OCI-LY1 (cell line): ENCODE measurements at regions not wholly inside any gene's neighbourhood (a gene's known extent, or its start where the extent isn't known, plus 50 kb on each side); places are given as distances from the start of the nearest gene placed in this dataset.
A peak's percentile ranks its signal among the peaks of the same experiment; 100 is the strongest.

ENCODE experiments used
- H2AFZ ChIP-seq: fragments of 200-600 bp; sonication (generic), shearing (Covaris generic); 2 replicates; pipeline ENCODE4 v1.6.0; 2014; ENCODE audit warnings: antibody characterized with exemption, mild to moderate bottlenecking, low read length
- H3F3A ChIP-seq: fragments of 200-600 bp; sonication (generic), shearing (Covaris generic); 2 replicates; pipeline ENCODE4 v1.6.0; 2014; ENCODE audit warnings: mild to moderate bottlenecking, antibody characterized with exemption, low read length, moderate library complexity; ENCODE audit not compliant: insufficient read depth
- H3K27ac ChIP-seq: fragments of 200-600 bp; sonication (generic); 2 replicates; pipeline ENCODE4 v1.5.1; 2014; ENCODE audit warnings: low read length, mixed run types, mild to moderate bottlenecking, low read depth; ENCODE audit not compliant: poor library complexity, severe bottlenecking
- H3K27me3 ChIP-seq: fragments of 200-600 bp; sonication (generic); 2 replicates; pipeline ENCODE4 v1.6.0; 2014; ENCODE audit warnings: antibody characterized with exemption, mild to moderate bottlenecking, low read length, moderate library complexity; ENCODE audit not compliant: insufficient read depth
- H3K36me3 ChIP-seq: fragments of 200-600 bp; sonication (generic); 2 replicates; pipeline ENCODE4 v1.6.1; 2014; ENCODE audit warnings: mild to moderate bottlenecking, antibody characterized with exemption, low read length, moderate library complexity, mixed read lengths; ENCODE audit not compliant: insufficient read depth
- H3K4me1 ChIP-seq: fragments of 200-600 bp; sonication (generic); 2 replicates; pipeline ENCODE4 v1.5.1; 2014; ENCODE audit warnings: mild to moderate bottlenecking, low read length, moderate library complexity; ENCODE audit not compliant: insufficient read depth, severe bottlenecking
- H3K4me2 ChIP-seq: fragments of 200-600 bp; sonication (generic), shearing (Covaris generic); 2 replicates; pipeline ENCODE4 v1.6.1; 2014; ENCODE audit warnings: low read length
- H3K4me3 ChIP-seq: fragments of 200-600 bp; sonication (generic); 2 replicates; pipeline ENCODE4 v1.5.1; 2014; ENCODE audit warnings: low read length, low read depth, mild to moderate bottlenecking, mixed read lengths; ENCODE audit not compliant: poor library complexity, severe bottlenecking
- H3K79me2 ChIP-seq: fragments of 200-600 bp; shearing (Covaris generic); 2 replicates; pipeline ENCODE4 v1.6.1; 2016; ENCODE audit warnings: mixed run types, low read length, mixed read lengths; ENCODE audit not compliant: insufficient read depth
- H3K9ac ChIP-seq: fragments of 200-600 bp; sonication (generic), shearing (Covaris generic); 2 replicates; pipeline ENCODE4 v1.6.1; 2014; ENCODE audit warnings: mild to moderate bottlenecking, low read length, mixed read lengths
- H3K9me2 ChIP-seq: fragments of 200-600 bp; sonication (generic), shearing (Covaris generic); 2 replicates; pipeline ENCODE4 v1.6.1; 2014; ENCODE audit warnings: low read depth, mild to moderate bottlenecking, low read length, mixed read lengths
- H3K9me3 ChIP-seq: fragments of 200-600 bp; shearing (Covaris generic); 2 replicates; pipeline ENCODE4 v1.6.1; 2014; ENCODE audit warnings: low read length, mixed read lengths
- H4K20me1 ChIP-seq: fragments of 200-600 bp; sonication (generic), shearing (Covaris generic); 2 replicates; pipeline ENCODE4 v1.6.0; 2016; ENCODE audit warnings: mild to moderate bottlenecking, low read length; ENCODE audit not compliant: insufficient read depth
- CTCF ChIP-seq: fragments of 200-600 bp; sonication (generic), shearing (Covaris generic); IDR thresholded peaks from 2 replicates; pipeline ENCODE4 v1.5.1; 2017; ENCODE audit warnings: mild to moderate bottlenecking, antibody characterized with exemption, low read length, moderate library complexity, mixed read lengths
- EZH2 ChIP-seq: fragments of 200-600 bp; sonication (generic), shearing (Covaris generic); IDR thresholded peaks from 2 replicates; pipeline ENCODE4 v1.8.0; 2017; ENCODE audit warnings: borderline replicate concordance, mixed run types, mild to moderate bottlenecking, antibody characterized with exemption, low read length, moderate library complexity, mixed read lengths

GRCh38 chr20:53832499-53832898 is 237.9 kb downstream of the BCAS1 start:
- H3K9me3 ChIP-seq, result peaks cover 4% of the 10 kb centered on the region; the same call in 1 of the 2 replicates
- 0 out of 2 replicates have a peak, but pooled peaks cover 4% of the 10 kb centered on the region for H3F3A ChIP-seq
- H3K79me2 ChIP-seq, result no peaks in the 10 kb centered on the region
- no peaks in the 10 kb centered on the region for H3K27me3 ChIP-seq
- H2AFZ ChIP-seq, result no peak overlapping the region
- no peaks in the 10 kb centered on the region for H4K20me1 ChIP-seq
- TF ChIP-seq CTCF (no peak), EZH2 (no peak)
- peaks cover 61% of the 10 kb centered on the region for H3K4me1 ChIP-seq
- no peak overlapping the region for H3K4me2 ChIP-seq
- no peaks in the 10 kb centered on the region; the same call in 1 of the 2 replicates for H3K36me3 ChIP-seq
- H3K27ac ChIP-seq, result no peak overlapping the region
- H3K4me3 ChIP-seq, result no peak overlapping the region
- no peak overlapping the region for H3K9ac ChIP-seq
- no peaks in the 10 kb centered on the region for H3K9me2 ChIP-seq

GRCh38 chr20:53831812-53832211 is 238.2 kb upstream of the ZNF217 start:
- Histone ChIP-seq H3K4me1 (peaks cover 68% of the 10 kb centered on the region), H3F3A (0 out of 2 replicates have a peak, but pooled peaks cover 4% of the 10 kb centered on the region)
- no peak for TF ChIP-seq EZH2

GRCh38 chr20:53831228-53831627 is 237.6 kb upstream of the ZNF217 start:
- no peak overlapping the region for H3K4me3 ChIP-seq
- H3F3A ChIP-seq, result no peaks in the 10 kb centered on the region
- no peaks in the 10 kb centered on the region; the same call in 1 of the 2 replicates for H3K36me3 ChIP-seq
- TF ChIP-seq EZH2 (no peak), CTCF (no peak)
- no peaks in the 10 kb centered on the region for H3K9me2 ChIP-seq
- H2AFZ ChIP-seq, result no peak overlapping the region
- peak overlapping the region; percentile 88 for H3K27ac ChIP-seq
- H4K20me1 ChIP-seq, result no peaks in the 10 kb centered on the region
- no peak overlapping the region for H3K4me2 ChIP-seq
- no peaks in the 10 kb centered on the region for H3K79me2 ChIP-seq
- peaks cover 4% of the 10 kb centered on the region; the same call in 1 of the 2 replicates for H3K9me3 ChIP-seq
- H3K4me1 ChIP-seq, result peaks cover 74% of the 10 kb centered on the region
- H3K9ac ChIP-seq, result no peak overlapping the region
- no peaks in the 10 kb centered on the region for H3K27me3 ChIP-seq

More at GRCh38 chr20:53831812-53832211, 238.2 kb upstream of the ZNF217 start:
- Histone ChIP-seq H3K36me3 (no peaks in the 10 kb centered on the region; the same call in 1 of the 2 replicates), H3K4me3 (no peak overlapping the region), H2AFZ (no peak overlapping the region), H3K79me2 (no peaks in the 10 kb centered on the region), H4K20me1 (no peaks in the 10 kb centered on the region), H3K27ac (peak overlapping the region; percentile 27), H3K4me2 (no peak overlapping the region), H3K9ac (no peak overlapping the region), H3K9me2 (no peaks in the 10 kb centered on the region), H3K27me3 (no peaks in the 10 kb centered on the region), H3K9me3 (peaks cover 4% of the 10 kb centered on the region; the same call in 1 of the 2 replicates)
